GM19043 (cell line): ENCODE measurements at regions not wholly inside any gene's neighbourhood (a gene's known extent, or its start where the extent isn't known, plus 50 kb on each side); places are given as distances from the start of the nearest gene placed in this dataset.
"Not testable (repeated sequence)": the region's sequence is repeated elsewhere in the genome, so short reads cannot be mapped to it uniquely, and the experiment has no call there.

Source experiments
- ATAC-seq: cut with Tn5 transposase; IDR thresholded peaks from one replicate; pipeline ENCODE4 v1.9.1; 2021; ENCODE audit warnings: low read depth; ENCODE audit not compliant: unreplicated experiment

DNA sequence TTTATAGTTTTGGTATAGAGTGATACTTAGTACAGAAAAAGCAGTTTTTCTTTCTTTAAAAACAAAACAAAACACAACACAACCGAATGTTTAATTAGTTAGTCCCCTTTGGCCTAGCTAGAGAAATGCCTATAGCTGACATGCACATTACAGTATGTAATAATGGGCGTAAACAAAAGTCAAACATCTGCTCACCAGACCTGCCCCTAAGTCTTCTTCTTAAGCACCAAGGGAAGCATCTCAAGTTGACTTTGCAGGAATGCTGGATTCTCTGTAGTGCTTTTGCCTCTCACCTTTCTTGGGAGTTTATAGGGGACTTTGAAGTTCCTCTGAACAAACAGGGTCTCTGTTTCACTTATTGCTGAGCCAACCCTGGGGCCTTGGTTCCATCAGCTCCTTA is 143.7 kb downstream of the TM2D1 start:
- no peak for ATAC-seq

GRCh38 chr1:61580417-61580816 is 144.5 kb downstream of the TM2D1 start:
- ATAC-seq = no peak

DNA sequence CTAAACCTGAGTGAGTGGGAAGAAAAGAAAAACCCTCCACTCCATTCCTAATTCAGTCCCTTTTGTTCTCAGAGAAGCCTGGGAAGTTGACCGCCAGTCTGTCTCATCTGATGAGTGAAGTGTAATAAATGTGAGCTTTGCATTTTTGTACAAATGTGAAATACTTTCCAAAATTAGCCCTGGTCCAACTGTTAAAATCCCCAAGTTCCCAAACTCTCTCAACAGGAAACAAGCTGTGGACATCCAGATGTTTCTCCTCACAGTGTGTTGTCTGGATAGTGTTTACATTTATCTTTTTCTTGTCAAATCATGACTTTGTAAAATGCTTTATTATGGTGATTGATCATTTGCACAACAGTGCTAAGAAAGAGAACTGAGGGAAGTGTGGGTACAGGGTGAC is 145.1 kb downstream of the TM2D1 start:
- ATAC-seq = no peak

GRCh38 chr1:61572046-61572445 is 152.9 kb downstream of the TM2D1 start:
- ATAC-seq = no peak

DNA sequence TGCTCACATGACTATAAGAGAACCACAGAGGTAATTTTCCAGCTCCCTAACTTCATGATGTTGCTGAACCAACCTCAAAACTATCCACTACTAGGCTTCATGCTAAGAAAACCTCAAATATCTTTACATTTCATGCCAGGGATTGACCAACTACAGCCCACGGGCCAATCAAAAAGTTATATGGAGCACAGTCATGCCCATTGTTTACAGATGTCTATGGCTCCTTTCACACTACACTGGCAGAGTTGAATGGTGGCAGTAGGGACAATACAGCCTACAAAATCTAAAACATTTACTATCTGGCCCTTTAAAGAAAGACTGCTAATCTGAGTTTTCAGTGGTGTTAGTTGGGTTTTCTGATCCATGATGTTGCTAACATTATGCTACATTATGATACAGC is 154.8 kb downstream of the TM2D1 start:
- ATAC-seq = no peak

GRCh38 chr1:61569303-61569621 is 155.7 kb downstream of the TM2D1 start:
- no peak for ATAC-seq

GRCh38 chr1:61568460-61569302 is 156.3 kb downstream of the TM2D1 start:
- no peak for ATAC-seq

DNA sequence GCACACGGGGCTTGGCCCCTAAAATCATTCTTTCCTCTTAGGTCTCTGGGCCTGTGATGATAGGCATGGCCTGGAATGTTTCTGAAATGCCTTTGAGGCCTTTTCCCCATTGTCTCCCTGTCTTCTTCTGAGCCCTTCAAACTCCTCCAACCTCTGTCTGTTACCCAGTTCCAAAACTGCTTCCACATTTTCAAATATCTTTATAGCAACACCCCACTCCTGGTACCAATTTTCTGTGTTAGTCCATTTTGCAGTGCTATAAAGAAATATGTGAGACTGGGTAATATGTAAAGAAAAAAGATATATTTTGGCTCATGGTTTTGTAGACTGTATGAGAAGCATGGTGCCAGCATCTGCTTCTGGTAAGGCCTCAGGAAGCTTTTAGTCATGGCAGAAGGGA is 158.8 kb downstream of the TM2D1 start:
- no peak for ATAC-seq

- no peak for ATAC-seq
Measured at GRCh38 chr1:61563611-61564010, 161.3 kb downstream of the TM2D1 start.

DNA sequence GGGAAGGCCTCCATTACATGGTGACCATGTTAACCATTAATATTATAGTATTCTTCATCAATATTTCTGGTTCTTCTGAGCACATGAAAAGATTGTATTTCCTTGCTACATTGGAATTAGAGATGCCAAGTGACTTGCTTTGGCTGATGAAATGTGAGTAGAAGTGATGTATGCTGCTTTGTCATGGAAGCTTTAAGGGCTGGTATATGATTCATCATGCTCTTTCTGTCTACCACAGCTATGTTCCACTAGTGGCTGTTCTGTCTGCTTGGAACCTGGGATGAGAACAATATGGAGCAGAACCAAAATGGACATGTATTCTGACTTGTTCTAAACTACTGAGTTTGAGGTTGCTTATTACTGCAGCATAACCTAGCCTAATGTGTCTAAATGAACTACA is 163.3 kb downstream of the TM2D1 start:
- no peak for ATAC-seq

DNA sequence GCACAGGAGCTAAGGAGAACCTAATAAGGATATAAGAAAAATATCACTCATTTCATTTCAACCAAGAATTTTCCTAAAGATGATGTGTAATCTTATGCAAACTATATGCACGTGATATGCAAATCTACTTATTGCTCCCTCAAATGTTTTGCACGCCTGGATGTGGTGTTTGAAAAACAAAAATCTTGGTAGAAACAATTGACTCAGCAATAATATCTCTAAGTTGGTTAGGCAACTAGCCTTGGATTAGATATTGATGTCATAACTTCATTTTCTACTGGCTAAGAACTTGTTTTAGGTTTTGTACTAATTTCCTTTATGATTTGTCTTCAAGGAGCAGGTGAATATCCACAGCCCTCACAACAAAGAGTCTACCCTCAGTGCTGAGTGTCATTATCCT is 164.6 kb downstream of the TM2D1 start:
- ATAC-seq = no peak

DNA sequence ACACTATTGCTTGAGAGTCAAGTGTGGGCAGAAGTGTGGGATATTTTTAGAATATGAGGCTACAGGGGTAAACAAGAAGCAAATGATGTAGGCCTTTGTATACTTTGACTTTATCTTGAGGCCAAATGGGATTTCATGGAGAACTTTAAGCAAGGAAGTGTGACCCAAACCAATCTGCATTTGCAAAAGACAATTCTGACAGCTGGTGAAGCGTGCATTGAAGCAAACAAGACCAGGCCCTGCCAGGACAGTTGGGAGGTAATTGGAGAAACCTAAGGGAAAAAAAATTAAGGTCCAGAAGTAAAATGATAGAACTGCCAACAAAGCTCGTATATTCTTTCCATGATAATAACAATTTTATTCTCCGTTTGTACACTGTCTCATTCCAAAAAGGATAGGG is 168.3 kb downstream of the TM2D1 start:
- no peak for ATAC-seq

DNA sequence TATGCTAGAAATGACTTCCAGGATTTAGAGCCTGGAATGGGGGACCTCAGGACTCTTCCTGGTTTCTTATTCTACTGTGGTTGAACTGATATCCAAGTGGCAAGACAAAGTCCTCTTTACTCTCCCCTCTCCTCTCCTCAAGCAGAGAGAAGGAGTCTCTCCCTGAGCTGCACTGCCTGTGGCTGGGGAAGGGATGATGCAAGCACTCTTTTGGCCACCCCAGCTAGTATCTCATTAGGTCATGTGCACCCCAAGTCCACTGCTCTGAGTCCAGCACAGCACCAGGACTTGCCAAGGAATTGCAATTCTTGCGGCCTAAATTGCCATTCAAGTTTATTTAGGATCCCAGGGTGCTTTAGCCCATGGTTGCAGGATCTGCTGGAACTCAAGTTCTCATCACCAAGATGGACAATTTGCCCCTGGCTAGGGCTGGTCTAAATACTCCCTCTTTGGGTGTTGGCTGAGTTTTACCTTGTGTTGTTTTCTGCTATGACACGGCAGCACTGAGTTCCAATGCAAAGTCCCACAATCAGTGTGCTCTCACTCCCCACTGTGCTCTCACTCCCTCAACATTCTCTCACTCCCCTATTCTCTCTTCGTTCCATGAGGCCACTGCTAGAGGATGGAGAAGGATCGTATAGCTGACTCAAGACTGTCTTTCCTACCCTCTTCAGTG is 172.2 kb downstream of the TM2D1 start:
- ATAC-seq = no peak

DNA sequence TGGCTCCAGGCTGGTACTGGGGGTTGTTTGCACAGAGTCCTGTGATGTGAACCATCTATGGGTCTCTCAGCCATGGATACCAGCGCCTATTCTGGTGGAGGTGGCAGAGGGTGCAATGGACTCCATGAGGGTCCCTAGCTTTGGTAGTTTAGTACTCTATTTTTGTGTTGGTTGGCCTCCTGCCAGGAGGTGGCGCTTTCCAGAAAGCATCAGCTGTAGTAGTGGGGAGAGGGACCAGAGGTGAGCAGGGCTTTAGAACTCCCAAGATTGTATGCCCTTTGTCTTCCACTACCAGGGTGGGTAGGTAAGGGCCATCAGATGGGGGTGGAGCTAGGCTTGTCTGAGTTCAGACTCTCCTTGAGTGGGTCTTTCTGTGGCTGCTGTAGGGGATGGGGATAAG is 177.6 kb downstream of the TM2D1 start:
- not testable (repeated sequence) for ATAC-seq

GRCh38 chr1:61544870-61545269 is 180.1 kb downstream of the TM2D1 start:
- ATAC-seq = not testable (repeated sequence)

DNA sequence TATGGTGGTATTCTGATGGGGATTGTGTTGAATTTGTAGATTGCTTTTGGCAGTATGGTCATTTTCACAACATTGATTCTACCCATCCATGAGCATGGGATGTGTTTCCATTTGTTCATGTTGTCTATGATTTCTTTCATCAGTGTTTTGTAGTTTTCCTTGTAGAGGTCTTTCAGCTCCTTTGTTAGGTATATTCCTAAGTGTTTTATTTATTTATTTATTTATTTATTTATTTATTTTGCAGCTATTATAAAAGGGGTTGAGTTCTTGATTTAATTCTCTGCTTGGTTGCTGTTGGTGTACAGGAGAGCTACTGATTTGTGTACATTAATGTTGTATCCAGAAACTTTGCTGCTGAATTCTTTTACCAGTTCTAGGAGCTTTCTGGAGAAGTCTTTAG is 181.4 kb downstream of the TM2D1 start:
- ATAC-seq = not testable (repeated sequence)

GRCh38 chr1:61539720-61540462 is 185.1 kb downstream of the TM2D1 start:
- ATAC-seq = no peak

DNA sequence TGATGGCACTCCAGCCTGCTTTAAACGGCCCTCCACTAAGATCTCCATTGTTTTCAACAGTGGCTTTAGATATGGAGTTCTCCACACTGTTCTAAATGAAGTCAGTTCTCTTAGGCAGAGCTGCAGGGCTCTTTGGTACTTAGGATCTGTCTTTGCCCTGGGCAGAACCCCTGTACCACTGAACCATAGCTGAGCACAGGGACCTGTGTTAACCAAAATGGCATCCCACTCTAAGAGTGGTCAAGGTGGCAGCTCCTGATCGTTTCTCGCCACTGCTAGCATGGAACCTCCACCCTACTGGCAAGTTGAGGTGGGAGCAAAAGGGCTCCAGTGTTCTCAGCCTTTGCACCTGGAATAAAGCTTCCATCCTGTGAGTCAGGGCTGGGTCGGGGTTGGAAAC is 186.7 kb downstream of the TM2D1 start:
- no peak for ATAC-seq

DNA sequence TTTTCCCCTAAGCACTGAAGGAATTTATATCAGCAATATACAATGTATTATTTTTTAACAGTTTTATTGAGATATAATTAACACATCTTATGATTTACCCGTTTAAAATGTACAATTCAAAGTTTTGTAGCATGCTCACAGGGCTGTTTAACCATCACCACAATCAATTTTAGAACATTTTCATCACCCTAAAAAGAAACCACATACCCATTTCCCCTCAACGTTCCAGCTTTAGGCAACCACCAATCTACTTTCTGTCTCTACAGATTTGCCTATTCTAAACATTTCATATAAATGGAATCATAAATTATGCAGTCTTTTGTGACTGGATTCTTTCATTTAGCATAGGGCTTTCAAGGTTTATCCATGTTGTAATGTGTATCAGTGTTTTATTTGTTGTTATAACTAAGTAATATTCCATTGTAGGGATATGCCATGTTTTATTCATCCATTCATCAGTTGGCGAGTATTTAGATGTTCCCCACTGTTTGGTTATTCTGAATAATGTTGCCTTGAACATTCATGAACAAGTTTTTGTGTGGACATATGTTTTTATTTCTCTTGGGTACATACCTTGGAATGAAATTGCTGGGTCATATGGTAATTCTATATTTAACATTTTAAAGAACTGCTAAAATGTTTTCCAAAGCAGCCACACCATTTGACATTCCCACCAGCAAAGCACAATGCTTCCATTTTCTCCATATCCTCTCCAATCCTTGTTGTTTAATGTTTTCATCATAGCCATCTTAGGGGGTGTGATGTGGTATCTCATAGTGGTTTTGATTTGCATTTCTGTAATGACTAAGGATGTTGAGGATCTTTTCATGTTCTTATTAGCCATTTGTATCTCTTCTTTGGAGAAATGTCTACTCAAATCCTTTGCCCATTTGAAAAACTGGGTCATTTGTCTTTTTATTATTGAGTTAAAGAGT is 188.5 kb downstream of the TM2D1 start:
- ATAC-seq = no peak

GRCh38 chr1:61534847-61535246 is 190.1 kb downstream of the TM2D1 start:
- no peak for ATAC-seq

DNA sequence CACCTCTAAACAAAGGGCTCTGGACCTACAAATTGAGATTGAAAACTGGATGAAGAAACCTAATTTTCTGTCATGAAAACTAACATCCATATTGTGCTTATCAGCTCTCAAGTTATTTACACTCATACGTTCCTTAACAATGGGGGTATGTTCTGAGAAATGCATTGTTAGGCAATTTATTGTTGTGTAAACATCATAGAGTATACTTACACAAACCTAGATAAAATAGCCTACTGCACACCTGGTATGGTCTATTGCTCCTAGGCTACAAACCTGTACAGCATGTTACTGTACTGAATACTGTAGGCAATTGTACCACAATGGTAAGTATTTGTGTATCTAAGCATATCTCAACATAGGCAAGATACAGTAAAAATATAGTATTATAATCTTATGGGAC is 191.4 kb downstream of the TM2D1 start:
- ATAC-seq = no peak
